GM12892 (cell line): ENCODE measurements at regions not wholly inside any gene's neighbourhood (a gene's known extent, or its start where the extent isn't known, plus 50 kb on each side); places are given as distances from the start of the nearest gene placed in this dataset.

Experiments
- POLR2A ChIP-seq: IDR thresholded peaks from 2 replicates; pipeline ENCODE4 v1.6.1; 2011; ENCODE audit warnings: low read depth, low read length, control low read depth
- TAF1 ChIP-seq: IDR thresholded peaks from 2 replicates; pipeline ENCODE4 v1.6.1; 2011; ENCODE audit warnings: low read depth, mild to moderate bottlenecking, control low read depth, low read length, borderline replicate concordance

GRCh38 chr10:111887266-111887665, 296.3 kb downstream of the GPAM start:
- TF ChIP-seq POLR2A = no peak
- TF ChIP-seq TAF1 = no peak
